ENCODE measurements at regions not wholly inside any gene's neighbourhood (a gene's known extent, or its start where the extent isn't known, plus 50 kb on each side); places are given as distances from the start of the nearest gene placed in this dataset.
"Not testable (repeated sequence)": the region's sequence is repeated elsewhere in the genome, so short reads cannot be mapped to it uniquely, and the experiment has no call there.

- TF ChIP-seq GLIS3 (CRISPR knock-in tag; IDR thresholded peaks at IDR 0.05): no peak
- TF ChIP-seq PATZ1 (CRISPR knock-in tag; IDR thresholded peaks at IDR 0.05; ENCODE audit: borderline replicate concordance): no peak
- TF ChIP-seq ZNF70 (CRISPR knock-in tag; IDR thresholded peaks at IDR 0.05): no peak
- TF ChIP-seq SNAI2 (CRISPR knock-in tag; IDR thresholded peaks at IDR 0.05): no peak
- TF ChIP-seq ARNTL (CRISPR knock-in tag; IDR thresholded peaks at IDR 0.05; ENCODE audit: borderline replicate concordance, low read depth): no peak
- TF ChIP-seq PPARA (CRISPR knock-in tag; IDR thresholded peaks at IDR 0.05; ENCODE audit: borderline replicate concordance): no peak
- no peak for TF ChIP-seq RARB (CRISPR knock-in tag; IDR thresholded peaks at IDR 0.05)
- TF ChIP-seq TOX (CRISPR knock-in tag; IDR thresholded peaks at IDR 0.05; ENCODE audit: borderline replicate concordance): no peak
- TF ChIP-seq ZFP30 (CRISPR knock-in tag; IDR thresholded peaks at IDR 0.05): no peak
- no peak for TF ChIP-seq ZNF8 (CRISPR knock-in tag; IDR thresholded peaks at IDR 0.05)
- no peak for ATAC-seq
Observed at GRCh38 chr2:145524303-145524702, 1004.4 kb upstream of the ZEB2 start.

DNA sequence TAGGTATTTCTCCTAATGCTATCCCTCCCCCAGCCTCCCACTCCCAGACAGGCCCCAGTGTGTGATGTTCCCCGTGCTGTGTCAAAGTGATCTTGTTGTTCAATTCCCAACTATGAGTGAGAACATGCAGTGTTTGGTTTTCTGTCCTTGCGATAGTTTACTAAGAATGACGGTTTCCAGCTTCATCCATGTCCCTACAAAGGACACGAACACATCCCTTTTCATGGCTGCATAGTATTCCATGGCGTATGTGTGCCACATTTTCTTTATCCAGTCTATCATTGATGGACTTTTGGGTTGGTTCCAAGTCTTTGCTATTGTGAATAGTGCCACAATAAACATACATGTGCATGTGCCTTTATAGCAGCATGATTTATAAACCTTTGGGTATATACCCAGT lies 999.3 kb upstream of the ZEB2 start:
- ATAC-seq: not testable (repeated sequence)

DNA sequence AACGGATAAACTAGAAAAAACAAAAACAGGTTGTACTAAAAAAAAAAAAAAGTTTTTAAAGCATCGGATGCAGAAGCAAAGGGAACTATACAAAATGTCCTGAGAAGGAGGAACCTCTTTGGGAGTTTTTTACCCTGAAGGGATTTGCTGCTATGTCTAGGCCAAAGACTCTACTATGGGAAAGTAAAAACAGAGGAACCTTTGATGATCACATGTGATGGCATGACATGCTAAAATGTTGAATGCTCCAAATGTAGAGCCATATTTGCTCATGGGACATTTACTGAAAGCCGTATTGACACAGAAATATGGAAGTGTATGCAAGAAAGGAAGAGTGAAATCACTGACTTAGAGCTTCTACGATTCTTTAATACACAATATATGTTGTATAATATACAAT lies 992.0 kb upstream of the ZEB2 start:
- no peak for TF ChIP-seq TSHZ2 (CRISPR knock-in tag; IDR thresholded peaks at IDR 0.05)
- no peak for TF ChIP-seq CSDC2 (CRISPR knock-in tag; IDR thresholded peaks at IDR 0.05)
- TF ChIP-seq TCF4 (CRISPR knock-in tag; IDR thresholded peaks at IDR 0.05; ENCODE audit: borderline replicate concordance): no peak
- TF ChIP-seq ZNF70 (CRISPR knock-in tag; IDR thresholded peaks at IDR 0.05): no peak
- TF ChIP-seq, protein P1, sequence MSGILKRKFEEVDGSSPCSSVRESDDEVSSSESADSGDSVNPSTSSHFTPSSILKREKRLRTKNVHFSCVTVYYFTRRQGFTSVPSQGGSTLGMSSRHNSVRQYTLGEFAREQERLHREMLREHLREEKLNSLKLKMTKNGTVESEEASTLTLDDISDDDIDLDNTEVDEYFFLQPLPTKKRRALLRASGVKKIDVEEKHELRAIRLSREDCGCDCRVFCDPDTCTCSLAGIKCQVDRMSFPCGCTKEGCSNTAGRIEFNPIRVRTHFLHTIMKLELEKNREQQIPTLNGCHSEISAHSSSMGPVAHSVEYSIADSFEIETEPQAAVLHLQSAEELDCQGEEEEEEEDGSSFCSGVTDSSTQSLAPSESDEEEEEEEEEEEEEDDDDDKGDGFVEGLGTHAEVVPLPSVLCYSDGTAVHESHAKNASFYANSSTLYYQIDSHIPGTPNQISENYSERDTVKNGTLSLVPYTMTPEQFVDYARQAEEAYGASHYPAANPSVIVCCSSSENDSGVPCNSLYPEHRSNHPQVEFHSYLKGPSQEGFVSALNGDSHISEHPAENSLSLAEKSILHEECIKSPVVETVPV (CRISPR knock-in tag; IDR thresholded peaks at IDR 0.05): no peak
- no peak for TF ChIP-seq OSR1 (CRISPR knock-in tag; IDR thresholded peaks at IDR 0.05)
- TF ChIP-seq PATZ1 (CRISPR knock-in tag; IDR thresholded peaks at IDR 0.05; ENCODE audit: borderline replicate concordance): no peak
- no peak for TF ChIP-seq RARB (CRISPR knock-in tag; IDR thresholded peaks at IDR 0.05)
- TF ChIP-seq GLIS3 (CRISPR knock-in tag; IDR thresholded peaks at IDR 0.05): no peak
- TF ChIP-seq ESRRG (CRISPR knock-in tag; IDR thresholded peaks at IDR 0.05): no peak
- no peak for TF ChIP-seq ZFP3 (CRISPR knock-in tag; IDR thresholded peaks at IDR 0.05)
- TF ChIP-seq PPARA (CRISPR knock-in tag; IDR thresholded peaks at IDR 0.05; ENCODE audit: borderline replicate concordance): no peak
- ATAC-seq: no peak

DNA sequence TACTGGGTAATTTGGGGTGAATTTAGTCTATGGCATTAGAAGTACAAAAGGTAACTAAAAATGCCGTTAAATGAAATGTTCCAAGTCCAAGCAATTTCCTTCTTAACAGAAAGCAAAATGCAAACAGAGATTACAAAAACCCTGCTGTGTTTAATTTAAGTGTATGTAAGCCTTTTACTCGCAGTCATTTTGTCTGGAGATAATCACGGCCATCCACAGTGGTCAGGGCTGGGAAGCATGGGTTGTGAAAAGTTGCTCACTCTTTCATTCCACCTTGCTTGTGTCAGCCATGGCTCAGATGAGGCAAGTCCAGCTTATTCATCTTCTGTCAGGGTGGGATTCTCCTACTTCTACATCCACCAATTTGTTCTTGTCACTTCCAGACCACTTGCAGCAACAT lies 983.6 kb upstream of the ZEB2 start:
- TF ChIP-seq, protein P1 (CRISPR knock-in tag; IDR thresholded peaks at IDR 0.05): no peak
- TF ChIP-seq GLIS3 (CRISPR knock-in tag; IDR thresholded peaks at IDR 0.05) (no peak), CSDC2 (CRISPR knock-in tag; IDR thresholded peaks at IDR 0.05) (no peak), TOX (CRISPR knock-in tag; IDR thresholded peaks at IDR 0.05; ENCODE audit: borderline replicate concordance) (no peak), ESRRG (CRISPR knock-in tag; IDR thresholded peaks at IDR 0.05) (no peak), ZC3H10 (CRISPR knock-in tag; IDR thresholded peaks at IDR 0.05) (no peak), POU6F1 (CRISPR knock-in tag; IDR thresholded peaks at IDR 0.05; ENCODE audit: borderline replicate concordance, low read depth) (no peak), BACH2 (CRISPR knock-in tag; IDR thresholded peaks at IDR 0.05; ENCODE audit: borderline replicate concordance) (no peak), SNAI2 (CRISPR knock-in tag; IDR thresholded peaks at IDR 0.05) (no peak), ZFP3 (CRISPR knock-in tag; IDR thresholded peaks at IDR 0.05) (no peak), ZFP30 (CRISPR knock-in tag; IDR thresholded peaks at IDR 0.05) (no peak), ISL1 (CRISPR knock-in tag; IDR thresholded peaks at IDR 0.05) (no peak), ZNF8 (CRISPR knock-in tag; IDR thresholded peaks at IDR 0.05) (no peak), OSR1 (CRISPR knock-in tag; IDR thresholded peaks at IDR 0.05) (no peak)
- ATAC-seq: no peak
